ENCODE measurements at regions not wholly inside any gene's neighbourhood (a gene's known extent, or its start where the extent isn't known, plus 50 kb on each side); places are given as distances from the start of the nearest gene placed in this dataset.

- no peak for DNase-seq (ENCODE audit: low spot score)
- Histone ChIP-seq H3K36me3 (ENCODE audit: insufficient read depth, low read length) (no peaks in the 10 kb centered on the region), H3K9me2 (ENCODE audit: insufficient read depth, low read length) (no peaks in the 10 kb centered on the region), H3K4me3 (ENCODE audit: low read depth, low read length, poor library complexity, severe bottlenecking) (no peak overlapping the region), H3K79me2 (ENCODE audit: insufficient read depth, low read depth, low read length) (no peaks in the 10 kb centered on the region), H3K4me2 (ENCODE audit: low read length) (no peak overlapping the region), H2AFZ (ENCODE audit: low read length) (no peak overlapping the region), H3K27ac (ENCODE audit: low read depth, low read length, poor library complexity, severe bottlenecking) (no peak overlapping the region), H3K9me3 (ENCODE audit: low read length) (no peaks in the 10 kb centered on the region), H4K20me1 (ENCODE audit: insufficient read depth, low read length) (no peaks in the 10 kb centered on the region), H3K4me1 (ENCODE audit: insufficient read depth, low read length, poor library complexity, severe bottlenecking) (no peaks in the 10 kb centered on the region)
- BruUV-seq (replicated peaks) = no TSS peak
- ChIA-PET CTCF (ENCODE audit: unreplicated experiment) (no interaction called here), POLR2A (no interaction called here)
- TF ChIP-seq CTCF (conservative IDR thresholded peaks at IDR 0.05; ENCODE audit: low read length) (no peak), EZH2phosphoT487 (IDR thresholded peaks at IDR 0.05; ENCODE audit: borderline replicate concordance, low read depth, low read length) (no peak)
- intact Hi-C loops (cut with micrococcal nuclease; ENCODE audit: unreplicated experiment) = no loop called here
Measured at GRCh38 chr15:96764501-96764900, 434.0 kb downstream of the NR2F2 start.

- no peak for TF ChIP-seq EZH2phosphoT487 (IDR thresholded peaks at IDR 0.05; ENCODE audit: borderline replicate concordance, low read depth, low read length)
- no peak for TF ChIP-seq CTCF (conservative IDR thresholded peaks at IDR 0.05; ENCODE audit: low read length)
- Histone ChIP-seq H4K20me1 (ENCODE audit: insufficient read depth, low read length) (no peaks in the 10 kb centered on the region), H3K27ac (ENCODE audit: low read depth, low read length, poor library complexity, severe bottlenecking) (no peak overlapping the region), H3K9me2 (ENCODE audit: insufficient read depth, low read length) (no peaks in the 10 kb centered on the region), H3K36me3 (ENCODE audit: insufficient read depth, low read length) (no peaks in the 10 kb centered on the region), H3K79me2 (ENCODE audit: insufficient read depth, low read depth, low read length) (no peaks in the 10 kb centered on the region), H2AFZ (ENCODE audit: low read length) (no peak overlapping the region), H3K9me3 (ENCODE audit: low read length) (no peaks in the 10 kb centered on the region), H3K4me1 (ENCODE audit: insufficient read depth, low read length, poor library complexity, severe bottlenecking) (no peaks in the 10 kb centered on the region), H3K4me2 (ENCODE audit: low read length) (no peak overlapping the region), H3K4me3 (ENCODE audit: low read depth, low read length, poor library complexity, severe bottlenecking) (no peak overlapping the region)
- intact Hi-C loops (cut with micrococcal nuclease; ENCODE audit: unreplicated experiment) = no loop called here
- no TSS peak for BruUV-seq (replicated peaks)
- ChIA-PET POLR2A (no interaction called here), CTCF (ENCODE audit: unreplicated experiment) (no interaction called here)
- no peak for DNase-seq (ENCODE audit: low spot score)
Measured at GRCh38 chr15:96764946-96765345, 434.4 kb downstream of the NR2F2 start.

- H3K4me2 ChIP-seq (ENCODE audit: low read length) = no peak overlapping the region
- H3K36me3 ChIP-seq (ENCODE audit: insufficient read depth, low read length) = no peaks in the 10 kb centered on the region
- POLR2A ChIA-PET = no interaction called here
- no peaks in the 10 kb centered on the region for H4K20me1 ChIP-seq (ENCODE audit: insufficient read depth, low read length)
- TF ChIP-seq EZH2phosphoT487 (IDR thresholded peaks at IDR 0.05; ENCODE audit: borderline replicate concordance, low read depth, low read length) (no peak), CTCF (conservative IDR thresholded peaks at IDR 0.05; ENCODE audit: low read length) (no peak)
- no peaks in the 10 kb centered on the region for H3K79me2 ChIP-seq (ENCODE audit: insufficient read depth, low read depth, low read length)
- H3K4me1 ChIP-seq (ENCODE audit: insufficient read depth, low read length, poor library complexity, severe bottlenecking) = no peaks in the 10 kb centered on the region
- no peak overlapping the region for H3K27ac ChIP-seq (ENCODE audit: low read depth, low read length, poor library complexity, severe bottlenecking)
- CTCF ChIA-PET (ENCODE audit: unreplicated experiment) = no interaction called here
- H3K4me3 ChIP-seq (ENCODE audit: low read depth, low read length, poor library complexity, severe bottlenecking) = no peak overlapping the region
- intact Hi-C loops (cut with micrococcal nuclease; ENCODE audit: unreplicated experiment) = no loop called here
- no peak for DNase-seq (ENCODE audit: low spot score)
- H3K9me3 ChIP-seq (ENCODE audit: low read length) = no peaks in the 10 kb centered on the region
- BruUV-seq (replicated peaks) = no TSS peak
- H3K9me2 ChIP-seq (ENCODE audit: insufficient read depth, low read length) = no peaks in the 10 kb centered on the region
- H2AFZ ChIP-seq (ENCODE audit: low read length) = no peak overlapping the region
Measured at GRCh38 chr15:96766366-96766765, 435.9 kb downstream of the NR2F2 start.
